Spleen (tissue), 11 donors: ENCODE measurements at regions not wholly inside any gene's neighbourhood (a gene's known extent, or its start where the extent isn't known, plus 50 kb on each side); places are given as distances from the start of the nearest gene placed in this dataset.

Experiments used
- DNase-seq: peaks from one replicate; pipeline ENCODE4 v3.0.0-alpha.2; 2020
- H3K27ac ChIP-seq, 8 donors: fragments of 200-600 bp; sonication (generic) in 7 of 8; 1 replicate in 4 of 8; 2 replicates in 4 of 8; pipeline versions ENCODE4 v1.5.0 to v1.8.0; 2016 to 2021; ENCODE audit warnings: inconsistent platforms in 4 of 8, mild to moderate bottlenecking in 4 of 8, moderate library complexity in 1 of 8
- H3K27me3 ChIP-seq, 7 donors: fragments of 200-600 bp; sonication (generic) in 6 of 7; replicated peaks in 1 of 7; 1 replicate in 4 of 7; 2 replicates in 3 of 7; pipeline versions ENCODE4 v1.5.0 to v1.8.0; 2016 to 2021; ENCODE audit warnings: inconsistent platforms in 3 of 7, mild to moderate bottlenecking in 1 of 7
- H3K36me3 ChIP-seq, 6 donors: fragments of 200-600 bp; sonication (generic) in 5 of 6; 1 replicate in 4 of 6; 2 replicates in 2 of 6; pipeline versions ENCODE4 v1.5.0 to v1.8.0; 2016 to 2021; ENCODE audit warnings: inconsistent platforms in 2 of 6
- H3K4me1 ChIP-seq, 6 donors: fragments of 200-600 bp; sonication (generic) in 5 of 6; 1 replicate in 3 of 6; 2 replicates in 3 of 6; pipeline versions ENCODE4 v1.5.0 to v1.8.0; 2016 to 2021; ENCODE audit warnings: inconsistent platforms in 3 of 6
- H3K4me3 ChIP-seq, 8 donors: fragments of 200-600 bp; sonication (generic) in 7 of 8; 1 replicate in 4 of 8; 2 replicates in 4 of 8; pipeline versions ENCODE4 v1.5.0 to v1.8.0; 2016 to 2021; ENCODE audit warnings: inconsistent platforms in 4 of 8, mild to moderate bottlenecking in 4 of 8, moderate library complexity in 2 of 8
- H3K9me3 ChIP-seq, 8 donors: fragments of 200-600 bp; sonication (generic) in 7 of 8; 1 replicate in 4 of 8; 2 replicates in 4 of 8; pipeline versions ENCODE4 v1.5.0 to v1.8.0; 2016 to 2021; ENCODE audit warnings: inconsistent platforms in 4 of 8
- CTCF ChIP-seq, 11 experiments: fragments of 200-600 bp in 7 of 11; fragments of 450-650 bp in 4 of 11; sonication (generic) in 4 of 11; IDR thresholded peaks in 8 of 11; conservative IDR thresholded peaks in 3 of 11; 1 replicate in 7 of 11; 2 replicates in 4 of 11; pipeline versions ENCODE4 v1.4.0 to v1.8.0; 2016 to 2021; ENCODE audit warnings: antibody characterized with exemption in 11 of 11, inconsistent platforms in 4 of 11, mild to moderate bottlenecking in 1 of 11
- POLR2A ChIP-seq, 3 donors: fragments of 450-650 bp; IDR thresholded peaks; one replicate each; pipeline ENCODE4 v1.5.1; 2017; ENCODE audit warnings: antibody characterized with exemption in 3 of 3, mild to moderate bottlenecking in 1 of 3
- POLR2AphosphoS5 ChIP-seq, 3 donors: sonication (generic); formaldehyde crosslinking; IDR thresholded peaks; one replicate each; pipeline ENCODE4 v1.5.1; 2017; ENCODE audit warnings: antibody characterized with exemption in 3 of 3
- WGBS, 5 donors: extraction: QIAGEN DNeasy Blood & Tissue Kit in 3 of 5; methylation state at CpG; one replicate each; pipeline versions ENCODE4 v1.1.5 to v1.1.7; 2013 to 2018; 5-methylcytosine and 5-hydroxymethylcytosine counted together
- intact Hi-C: fragments of 100-400 bp; cut with DNase I; formaldehyde crosslinking; loops from one replicate; pipeline ENCODE4 v1.15.0; 2023; ENCODE audit warnings: low total_unique reads
- donor health status: healthy with polysubstance abuse.
- donor health status: DM: no; HTN: no; CAD: no; lungs with moderate emphysema.
- donor health status: DM: no; HTN: no; CAD: no.
- donor health status: Bipolar disorder and iron deficiency.
- donor health status: healthy.
- donor health status: DM: no; HTN: no; CAD: no.
- donor health status: DM: yes; HTN: yes; CAD: no.

GRCh38 chr6:67591910-67592309 is 1043.2 kb upstream of the ADGRB3 start:
- intact Hi-C loops, result no loop called here

GRCh38 chr6:67567842-67568241 is 1067.2 kb upstream of the ADGRB3 start:
- no peaks in the 10 kb centered on the region for H3K27me3 ChIP-seq
- DNase-seq, result no peak
- peaks cover 0 to 4% (median 0%) of the 10 kb centered on the region in 8 donors for H3K9me3 ChIP-seq
- H3K4me1 ChIP-seq, result no peaks in the 10 kb centered on the region
- intact Hi-C loops, result no loop called here
- TF ChIP-seq CTCF (IDR thresholded peaks at IDR 0.05 in 8 of 11, conservative IDR thresholded peaks at IDR 0.05 in 3 of 11) (no peak), POLR2AphosphoS5 (IDR thresholded peaks at IDR 0.05) (no peak), POLR2A (IDR thresholded peaks at IDR 0.05) (no peak)
- no peak overlapping the region for H3K4me3 ChIP-seq
- H3K27ac ChIP-seq, result no peak overlapping the region
- WGBS, 5 donors, result 78 to 93% (median 88%) methylated on average over 1 of the region's 1 CpG
- no peaks in the 10 kb centered on the region for H3K36me3 ChIP-seq

More at GRCh38 chr6:67591910-67592309, 1043.2 kb upstream of the ADGRB3 start:
- Histone ChIP-seq H3K36me3 (no peaks in the 10 kb centered on the region), H3K4me1 (no peaks in the 10 kb centered on the region), H3K27me3 (no peaks in the 10 kb centered on the region), H3K4me3 (no peak overlapping the region), H3K9me3 (peaks cover 0 to 30% (median 19%) of the 10 kb centered on the region in 8 donors), H3K27ac (no peak overlapping the region)
- TF ChIP-seq POLR2A (IDR thresholded peaks at IDR 0.05) (no peak), CTCF (IDR thresholded peaks at IDR 0.05 in 8 of 11, conservative IDR thresholded peaks at IDR 0.05 in 3 of 11) (no peak), POLR2AphosphoS5 (IDR thresholded peaks at IDR 0.05) (no peak)
- DNase-seq, result no peak

GRCh38 chr6:67563671-67564070 is 1071.4 kb upstream of the ADGRB3 start:
- intact Hi-C loops, result no loop called here
- TF ChIP-seq POLR2AphosphoS5 (IDR thresholded peaks at IDR 0.05), result no peak
- no peak for TF ChIP-seq CTCF (IDR thresholded peaks at IDR 0.05 in 8 of 11, conservative IDR thresholded peaks at IDR 0.05 in 3 of 11)
- no peak for TF ChIP-seq POLR2A (IDR thresholded peaks at IDR 0.05)
- WGBS, 5 donors, result 59 to 73% (median 66%) methylated on average over 5 of the region's 5 CpGs
- Histone ChIP-seq H3K27ac (no peak overlapping the region), H3K27me3 (no peaks in the 10 kb centered on the region), H3K36me3 (no peaks in the 10 kb centered on the region), H3K4me1 (no peaks in the 10 kb centered on the region), H3K4me3 (no peak overlapping the region), H3K9me3 (peaks cover 0 to 23% (median 5%) of the 10 kb centered on the region in 8 donors)
- DNase-seq, result no peak

GRCh38 chr6:67560068-67560467 is 1075.0 kb upstream of the ADGRB3 start:
- TF ChIP-seq POLR2A (IDR thresholded peaks at IDR 0.05) (no peak), POLR2AphosphoS5 (IDR thresholded peaks at IDR 0.05) (no peak), CTCF (IDR thresholded peaks at IDR 0.05 in 8 of 11, conservative IDR thresholded peaks at IDR 0.05 in 3 of 11) (no peak)
- Histone ChIP-seq H3K9me3 (peaks cover 0 to 41% (median 10%) of the 10 kb centered on the region in 8 donors), H3K4me1 (no peaks in the 10 kb centered on the region), H3K36me3 (no peaks in the 10 kb centered on the region), H3K27me3 (no peaks in the 10 kb centered on the region), H3K4me3 (no peak overlapping the region), H3K27ac (no peak overlapping the region)
- WGBS, 5 donors, result 62 to 87% (median 81%) methylated on average over 2 of the region's 2 CpGs
- no peak for DNase-seq
- intact Hi-C loops, result no loop called here
